D721Med (cell line): ENCODE measurements at regions not wholly inside any gene's neighbourhood (a gene's known extent, or its start where the extent isn't known, plus 50 kb on each side); places are given as distances from the start of the nearest gene placed in this dataset.
A peak's percentile ranks its signal among the peaks of the same experiment; 100 is the strongest.

ENCODE experiments used
- DNase-seq: peaks from one replicate; pipeline ENCODE4 v3.0.0; 2011; ENCODE audit warnings: low spot score; ENCODE audit not compliant: insufficient read length
- FAIRE-seq: peaks from 2 replicates; lab custom pipeline; 2011; peaks lifted over from hg19 to GRCh38; lab: Jason Lieb, UNC
- TF ChIP-seq, protein P1 (sequence below): IDR thresholded peaks from 2 replicates; pipeline ENCODE4 v1.5.1; 2012; ENCODE audit warnings: mild to moderate bottlenecking, control low read depth; ENCODE audit not compliant: insufficient read depth; ENCODE audit errors: missing control alignments

DNA sequence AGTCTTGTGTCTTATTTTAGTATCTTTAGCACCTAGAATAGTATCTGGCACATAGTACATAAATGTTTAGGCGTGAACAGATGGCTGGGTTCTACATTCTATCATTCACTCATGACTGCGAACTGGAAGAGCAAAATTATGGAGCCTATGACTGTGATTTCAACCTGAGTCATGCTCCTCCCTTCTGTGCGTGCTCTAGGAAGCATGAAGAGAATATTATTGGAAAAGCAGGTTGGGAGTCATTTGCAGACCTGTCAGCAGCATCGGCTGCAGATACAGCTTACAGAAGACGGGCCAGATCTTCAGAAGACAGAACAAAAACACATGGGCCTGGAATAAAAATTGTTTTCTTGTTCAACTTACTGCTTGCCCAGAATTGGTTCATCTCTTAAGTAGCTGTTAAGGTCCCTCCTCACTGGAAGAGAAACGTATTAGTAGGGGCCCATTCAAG lies 344.0 kb upstream of the USP24 start:
- FAIRE-seq (no peak), DNase-seq (no peak)
- TF ChIP-seq, protein P1, sequence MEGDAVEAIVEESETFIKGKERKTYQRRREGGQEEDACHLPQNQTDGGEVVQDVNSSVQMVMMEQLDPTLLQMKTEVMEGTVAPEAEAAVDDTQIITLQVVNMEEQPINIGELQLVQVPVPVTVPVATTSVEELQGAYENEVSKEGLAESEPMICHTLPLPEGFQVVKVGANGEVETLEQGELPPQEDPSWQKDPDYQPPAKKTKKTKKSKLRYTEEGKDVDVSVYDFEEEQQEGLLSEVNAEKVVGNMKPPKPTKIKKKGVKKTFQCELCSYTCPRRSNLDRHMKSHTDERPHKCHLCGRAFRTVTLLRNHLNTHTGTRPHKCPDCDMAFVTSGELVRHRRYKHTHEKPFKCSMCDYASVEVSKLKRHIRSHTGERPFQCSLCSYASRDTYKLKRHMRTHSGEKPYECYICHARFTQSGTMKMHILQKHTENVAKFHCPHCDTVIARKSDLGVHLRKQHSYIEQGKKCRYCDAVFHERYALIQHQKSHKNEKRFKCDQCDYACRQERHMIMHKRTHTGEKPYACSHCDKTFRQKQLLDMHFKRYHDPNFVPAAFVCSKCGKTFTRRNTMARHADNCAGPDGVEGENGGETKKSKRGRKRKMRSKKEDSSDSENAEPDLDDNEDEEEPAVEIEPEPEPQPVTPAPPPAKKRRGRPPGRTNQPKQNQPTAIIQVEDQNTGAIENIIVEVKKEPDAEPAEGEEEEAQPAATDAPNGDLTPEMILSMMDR, result no peak

DNA sequence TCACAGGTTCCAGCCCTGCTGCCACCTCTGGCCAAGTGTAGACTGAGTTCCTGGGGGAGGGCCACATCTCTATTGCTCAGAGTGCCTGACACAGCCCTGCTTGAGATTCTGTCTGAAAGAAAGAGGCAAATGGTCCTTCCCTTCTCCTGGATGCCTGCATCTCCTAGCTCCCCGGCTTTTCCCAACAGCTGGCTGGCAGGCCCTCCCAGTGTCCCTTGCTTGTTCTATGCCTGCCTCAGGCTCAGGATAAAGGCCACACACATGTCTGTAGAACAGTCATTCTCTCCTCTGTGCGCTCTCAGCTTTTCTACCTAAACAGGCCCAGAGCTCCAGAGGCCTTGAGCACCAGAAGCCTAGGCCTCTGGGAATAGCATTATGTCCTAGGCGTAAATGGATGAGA lies 343.4 kb upstream of the USP24 start:
- FAIRE-seq (no peak), DNase-seq (no peak)
- TF ChIP-seq, protein P1, result no peak

DNA sequence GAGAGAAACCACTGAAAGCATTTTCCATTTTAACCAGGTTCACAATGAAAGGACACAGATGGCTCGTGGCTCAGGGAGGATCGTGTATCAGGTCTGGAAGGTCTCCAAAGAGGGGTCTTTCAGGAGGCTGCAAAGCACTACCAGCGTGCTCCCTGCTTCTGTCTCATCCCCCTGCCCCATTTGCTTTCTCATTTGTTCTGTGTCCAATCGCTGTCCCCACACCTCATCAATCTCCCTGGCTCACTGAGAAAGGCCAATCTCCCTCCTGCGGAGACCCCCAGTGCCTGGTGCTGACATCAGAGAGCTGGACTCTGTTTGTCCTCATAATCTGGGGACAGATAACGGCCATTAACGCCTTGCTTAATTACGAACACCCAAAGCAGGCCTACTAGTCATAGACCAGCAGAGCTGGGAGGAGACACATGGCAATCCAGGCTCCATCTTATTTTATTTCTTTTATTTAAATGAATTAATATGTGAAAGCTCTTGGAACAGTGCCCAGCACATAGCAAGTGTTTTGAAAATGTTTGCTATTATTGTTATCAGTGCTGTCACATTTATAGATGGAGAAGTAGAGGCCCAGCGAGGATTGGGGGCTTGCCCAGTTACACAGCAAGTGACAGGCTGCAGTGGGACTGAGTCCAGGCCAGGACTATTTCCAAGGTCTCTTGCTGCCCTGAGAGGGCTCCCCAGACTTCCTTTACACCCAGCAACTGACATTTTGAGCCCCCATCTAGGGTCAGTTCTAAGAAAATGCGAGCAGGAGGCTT lies 341.0 kb upstream of the USP24 start:
- TF ChIP-seq, protein P1, result no peak
- DNase-seq (no peak), FAIRE-seq (no peak)

DNA sequence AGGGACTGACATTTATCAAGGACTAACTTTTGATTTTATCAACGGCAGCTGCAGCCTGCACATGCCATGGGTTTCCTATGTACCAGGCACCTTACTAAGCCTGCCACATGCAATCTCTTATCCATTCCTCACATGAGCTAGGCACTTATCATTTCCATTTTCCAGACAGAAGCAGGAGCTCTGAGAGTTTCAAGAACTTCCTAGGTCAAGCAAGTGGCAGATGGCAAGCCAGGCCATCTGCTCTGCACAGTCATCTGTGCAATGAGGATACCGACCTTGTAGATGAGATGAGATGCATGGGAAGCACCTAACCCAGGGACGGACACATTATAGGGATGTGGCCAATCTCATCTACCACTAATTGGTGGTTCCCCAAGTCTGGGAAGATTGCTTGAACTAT lies 339.4 kb upstream of the USP24 start:
- FAIRE-seq, result peak; percentile 29
- DNase-seq, result no peak
- TF ChIP-seq, protein P1, result no peak

DNA sequence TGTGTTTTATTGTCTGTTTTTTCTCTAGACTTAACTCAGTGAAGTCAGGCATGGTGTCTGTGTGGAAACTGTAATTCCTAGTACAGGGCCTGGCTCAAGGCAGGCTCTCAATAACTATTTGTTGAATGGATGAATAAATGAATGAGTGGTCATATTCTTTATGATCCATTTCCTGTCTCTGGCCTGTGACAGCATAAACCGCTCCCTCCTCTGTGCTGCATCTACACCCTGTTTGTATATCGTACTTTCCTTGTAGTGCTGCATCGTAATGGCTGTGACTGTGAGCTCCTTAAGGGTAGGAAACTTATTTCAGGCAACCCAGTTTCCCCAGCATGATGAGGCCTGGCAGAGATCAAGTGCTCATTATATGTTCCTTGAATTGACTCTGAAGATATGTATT lies 337.5 kb upstream of the USP24 start:
- TF ChIP-seq, protein P1, result no peak
- no peak for DNase-seq
- FAIRE-seq, result no peak

DNA sequence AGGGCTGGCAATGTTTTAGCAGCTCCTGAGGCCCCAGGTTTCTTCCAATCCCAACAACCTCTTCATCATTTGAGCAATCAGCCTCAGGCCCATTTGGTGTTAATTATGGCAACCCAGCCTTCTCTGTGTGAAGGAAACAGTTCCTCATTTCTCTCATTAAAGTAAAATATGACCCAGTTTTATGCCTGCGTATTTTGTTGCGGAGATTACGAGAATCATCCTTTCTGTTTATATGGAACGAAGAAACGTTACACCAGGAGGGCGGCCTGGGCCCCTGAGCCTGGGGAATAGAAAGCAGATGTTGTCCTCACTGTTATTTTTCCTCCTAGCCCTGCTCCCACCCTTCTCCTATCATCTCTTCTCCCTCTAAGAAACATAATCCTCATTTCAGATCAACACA lies 332.2 kb upstream of the USP24 start:
- TF ChIP-seq, protein P1, result no peak

DNA sequence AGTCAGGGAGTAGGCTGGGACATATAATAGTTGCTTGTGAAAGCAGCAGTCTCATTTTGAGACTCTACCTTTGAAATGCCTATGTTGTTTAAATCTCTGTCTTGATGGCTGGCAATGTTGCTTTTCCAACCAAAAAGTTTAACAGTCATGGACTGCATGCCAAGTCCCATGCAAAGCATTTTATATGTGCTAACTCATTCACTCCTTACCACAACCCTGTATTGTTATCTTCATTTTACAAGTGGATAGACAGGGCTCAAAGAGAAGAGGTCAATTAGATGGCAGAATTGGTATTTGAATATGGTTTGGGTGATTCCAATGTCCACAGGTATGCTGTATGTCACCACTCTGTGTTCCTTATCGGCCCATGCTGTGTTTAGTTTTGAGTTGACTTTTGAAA lies 331.4 kb upstream of the USP24 start:
- peak; percentile 32 for FAIRE-seq
- DNase-seq, result no peak
- TF ChIP-seq, protein P1, result no peak

More for the DNA sequence above, 332.2 kb upstream of the USP24 start:
- DNase-seq (peak; percentile 33), FAIRE-seq (peak; percentile 87)
